ENCODE measurements at regions not wholly inside any gene's neighbourhood (a gene's known extent, or its start where the extent isn't known, plus 50 kb on each side); places are given as distances from the start of the nearest gene placed in this dataset.

DNA sequence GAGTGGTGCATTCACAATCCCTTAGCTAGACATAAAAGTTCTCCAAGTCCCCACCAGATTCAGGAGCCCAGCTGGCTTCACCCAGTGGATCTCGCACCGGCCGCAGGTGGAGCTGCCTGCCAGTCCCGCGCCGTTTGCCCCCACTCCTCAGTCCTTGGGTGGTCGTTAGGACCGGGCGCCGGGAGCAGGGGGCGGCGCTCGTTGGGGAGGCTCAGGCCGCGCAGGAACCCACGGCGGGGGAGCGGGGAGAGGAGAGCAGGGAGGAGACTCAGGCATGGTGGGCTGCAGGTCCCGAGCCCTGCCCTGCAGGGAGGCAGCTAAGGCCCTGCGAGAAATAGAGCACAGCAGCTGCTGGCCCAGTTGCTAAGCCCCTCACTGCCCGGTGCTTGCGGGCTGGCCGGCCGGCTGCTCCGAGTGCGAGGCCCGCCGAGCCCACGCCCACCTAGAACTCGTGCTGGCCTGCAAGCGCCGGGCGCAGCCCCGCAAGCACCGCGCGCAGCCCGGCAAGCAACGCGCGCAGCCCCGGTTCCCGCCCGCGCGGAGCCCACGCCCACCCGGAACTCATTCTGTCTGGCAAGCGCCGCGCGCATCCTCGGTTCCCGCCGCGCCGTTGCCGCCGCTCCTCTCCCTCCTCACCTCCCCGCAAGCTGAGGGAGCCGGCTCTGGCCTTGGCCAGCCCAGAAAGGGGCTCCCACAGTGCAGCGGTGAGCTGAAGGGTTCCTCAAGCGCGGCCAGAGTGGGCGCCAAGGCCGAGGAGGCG lies 153.5 kb downstream of the SLC7A11 start:
- ChIA-PET POLR2A (no interaction called here), SMC1A (ENCODE audit: uncharacterized antibody, unreplicated experiment) (interaction anchor here (0.9 to 1.6 kb wide), 3 partner anchors 16 to 53 kb away, joined by 3 to 5 read pairs (median 3); no protein-coding TSS in a partner anchor), CTCF (interaction anchor here (1.1 to 5.7 kb wide), 7 partner anchors 9 to 593 kb away, joined by 3 to 60 read pairs (median 20); no protein-coding TSS in a partner anchor), RAD21 (ENCODE audit: unreplicated experiment) (interaction anchor here (0.9 kb wide), 1 partner anchor 53 kb away, joined by 4 read pairs; no protein-coding TSS in a partner anchor)
- in situ Hi-C loops (cut with MboI) = no loop called here
- H3K27me3 ChIP-seq (replicated peaks in 1 of 2; ENCODE audit: control insufficient read depth in 2 of 2, insufficient read depth in 2 of 2, low read length in 1 of 2) = no peaks in the 10 kb centered on the region
- BruUV-seq (replicated peaks) = no TSS peak
- no peak overlapping the region for H2AFZ ChIP-seq (ENCODE audit: control insufficient read depth, low read depth, low read length)
- no peaks in the 10 kb centered on the region for H3K9me3 ChIP-seq (replicated peaks; ENCODE audit: control insufficient read depth, insufficient read depth, low read length)
- DNase-seq (ENCODE audit: low read depth, low spot score) (no peak), FAIRE-seq (no peak), ATAC-seq (no peak)
- no peaks in the 10 kb centered on the region for H3K4me1 ChIP-seq (ENCODE audit: control insufficient read depth, insufficient read depth, low read length)
- no peak overlapping the region for H3K4me2 ChIP-seq (ENCODE audit: control insufficient read depth, insufficient read depth)
- H4K20me1 ChIP-seq (ENCODE audit: control insufficient read depth, insufficient read depth) = no peaks in the 10 kb centered on the region
- H3K27ac ChIP-seq (ENCODE audit: control insufficient read depth, insufficient read depth) = no peak overlapping the region
- no peak overlapping the region for H3K9ac ChIP-seq (ENCODE audit: control insufficient read depth, insufficient read depth, low read length)
- H3K79me2 ChIP-seq (ENCODE audit: control insufficient read depth, insufficient read depth, low read length) = no peaks in the 10 kb centered on the region
- no peaks in the 10 kb centered on the region for H3K36me3 ChIP-seq (ENCODE audit: control insufficient read depth in 2 of 2, insufficient read depth in 2 of 2, low read length in 1 of 2)
- H3K4me3 ChIP-seq = no peak overlapping the region
- WGBS (ENCODE audit: insufficient coverage, insufficient replicate concordance, low lambda C conversion rate, missing lambda C conversion rate) = 89% methylated on average over 59 of the region's 67 CpGs
- intact Hi-C loops (cut with micrococcal nuclease; ENCODE audit: unreplicated experiment) = loop anchor here (10.0 kb wide), 2 partner anchors 354 to 964 kb away; no protein-coding TSS in a partner anchor
- TF ChIP-seq RCOR1 (conservative IDR thresholded peaks at IDR 0.05; ENCODE audit: low read depth, low read length) (no peak), CBX5 (IDR thresholded peaks at IDR 0.05; ENCODE audit: low read depth) (no peak), ATF3 (IDR thresholded peaks at IDR 0.05; ENCODE audit: borderline replicate concordance, extremely low read depth, low read depth, low read length) (no peak), BMI1 (IDR thresholded peaks at IDR 0.05; ENCODE audit: borderline replicate concordance) (no peak), ZSCAN29 (IDR thresholded peaks at IDR 0.05) (no peak), KAT2A (conservative IDR thresholded peaks at IDR 0.05; ENCODE audit: control insufficient read depth, low read depth, low read length) (no peak), ZBTB4 (CRISPR knock-in tag; IDR thresholded peaks at IDR 0.05) (no peak), ATF2 (IDR thresholded peaks at IDR 0.05; ENCODE audit: low read length) (no peak), ZNF24 (IDR thresholded peaks at IDR 0.05) (no peak)
- TF ChIP-seq, protein P1, sequence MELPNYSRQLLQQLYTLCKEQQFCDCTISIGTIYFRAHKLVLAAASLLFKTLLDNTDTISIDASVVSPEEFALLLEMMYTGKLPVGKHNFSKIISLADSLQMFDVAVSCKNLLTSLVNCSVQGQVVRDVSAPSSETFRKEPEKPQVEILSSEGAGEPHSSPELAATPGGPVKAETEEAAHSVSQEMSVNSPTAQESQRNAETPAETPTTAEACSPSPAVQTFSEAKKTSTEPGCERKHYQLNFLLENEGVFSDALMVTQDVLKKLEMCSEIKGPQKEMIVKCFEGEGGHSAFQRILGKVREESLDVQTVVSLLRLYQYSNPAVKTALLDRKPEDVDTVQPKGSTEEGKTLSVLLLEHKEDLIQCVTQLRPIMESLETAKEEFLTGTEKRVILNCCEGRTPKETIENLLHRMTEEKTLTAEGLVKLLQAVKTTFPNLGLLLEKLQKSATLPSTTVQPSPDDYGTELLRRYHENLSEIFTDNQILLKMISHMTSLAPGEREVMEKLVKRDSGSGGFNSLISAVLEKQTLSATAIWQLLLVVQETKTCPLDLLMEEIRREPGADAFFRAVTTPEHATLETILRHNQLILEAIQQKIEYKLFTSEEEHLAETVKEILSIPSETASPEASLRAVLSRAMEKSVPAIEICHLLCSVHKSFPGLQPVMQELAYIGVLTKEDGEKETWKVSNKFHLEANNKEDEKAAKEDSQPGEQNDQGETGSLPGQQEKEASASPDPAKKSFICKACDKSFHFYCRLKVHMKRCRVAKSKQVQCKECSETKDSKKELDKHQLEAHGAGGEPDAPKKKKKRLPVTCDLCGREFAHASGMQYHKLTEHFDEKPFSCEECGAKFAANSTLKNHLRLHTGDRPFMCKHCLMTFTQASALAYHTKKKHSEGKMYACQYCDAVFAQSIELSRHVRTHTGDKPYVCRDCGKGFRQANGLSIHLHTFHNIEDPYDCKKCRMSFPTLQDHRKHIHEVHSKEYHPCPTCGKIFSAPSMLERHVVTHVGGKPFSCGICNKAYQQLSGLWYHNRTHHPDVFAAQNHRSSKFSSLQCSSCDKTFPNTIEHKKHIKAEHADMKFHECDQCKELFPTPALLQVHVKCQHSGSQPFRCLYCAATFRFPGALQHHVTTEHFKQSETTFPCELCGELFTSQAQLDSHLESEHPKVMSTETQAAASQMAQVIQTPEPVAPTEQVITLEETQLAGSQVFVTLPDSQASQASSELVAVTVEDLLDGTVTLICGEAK (IDR thresholded peaks at IDR 0.05; ENCODE audit: borderline replicate concordance) = no peak
- TF ChIP-seq, protein P2, sequence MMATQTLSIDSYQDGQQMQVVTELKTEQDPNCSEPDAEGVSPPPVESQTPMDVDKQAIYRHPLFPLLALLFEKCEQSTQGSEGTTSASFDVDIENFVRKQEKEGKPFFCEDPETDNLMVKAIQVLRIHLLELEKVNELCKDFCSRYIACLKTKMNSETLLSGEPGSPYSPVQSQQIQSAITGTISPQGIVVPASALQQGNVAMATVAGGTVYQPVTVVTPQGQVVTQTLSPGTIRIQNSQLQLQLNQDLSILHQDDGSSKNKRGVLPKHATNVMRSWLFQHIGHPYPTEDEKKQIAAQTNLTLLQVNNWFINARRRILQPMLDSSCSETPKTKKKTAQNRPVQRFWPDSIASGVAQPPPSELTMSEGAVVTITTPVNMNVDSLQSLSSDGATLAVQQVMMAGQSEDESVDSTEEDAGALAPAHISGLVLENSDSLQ (IDR thresholded peaks at IDR 0.05) = no peak

All from GM12878 (cell line).